Left ventricle myocardium superior (tissue), 1 donor: ENCODE measurements at regions not wholly inside any gene's neighbourhood (a gene's known extent, or its start where the extent isn't known, plus 50 kb on each side); places are given as distances from the start of the nearest gene placed in this dataset.
A peak's percentile ranks its signal among the peaks of the same experiment; 100 is the strongest.

ENCODE experiments used
- ATAC-seq: fragments of 200-7000 bp; cut with Tn5 transposase; one replicate; pipeline ENCODE4 v1.9.1; 2020; ENCODE audit warnings: mild to moderate bottlenecking, moderate library complexity
- DNase-seq: peaks from one replicate; pipeline ENCODE4 v3.0.0-alpha.2; 2020
- intact Hi-C: fragments of 100-400 bp; cut with micrococcal nuclease; formaldehyde crosslinking; loops from one replicate; pipeline ENCODE4 v1.11.0; 2022
- donor health status: DM: no; HTN: yes; CAD: no; lungs with severe emphysema.

- ATAC-seq: no peak
- DNase-seq: peak; percentile 7
- intact Hi-C loops: no loop called here
Measured at GRCh38 chr14:105861985-105862465, 335.6 kb downstream of the TMEM121 start.

GRCh38 chr14:105862581-105863239 lies 336.3 kb downstream of the TMEM121 start:
- DNase-seq: peak; percentile 8
- intact Hi-C loops: no loop called here
- no peak for ATAC-seq

GRCh38 chr14:105863296-105864108 lies 337.1 kb downstream of the TMEM121 start:
- intact Hi-C loops: no loop called here
- DNase-seq: peak; percentile 11
- no peak for ATAC-seq

- intact Hi-C loops: no loop called here
- ATAC-seq (no peak), DNase-seq (peak; percentile 7)
Measured at GRCh38 chr14:105864116-105864515, 337.7 kb downstream of the TMEM121 start.

- ATAC-seq: no peak
- DNase-seq: peak; percentile 28
Measured at GRCh38 chr14:105864651-105865265, 338.4 kb downstream of the TMEM121 start.

GRCh38 chr14:105865266-105865903 lies 339.0 kb downstream of the TMEM121 start:
- DNase-seq (peak; percentile 13), ATAC-seq (no peak)
- intact Hi-C loops: no loop called here

More at GRCh38 chr14:105864651-105865265, 338.4 kb downstream of the TMEM121 start:
- intact Hi-C loops: no loop called here

- DNase-seq (peak; percentile 25), ATAC-seq (no peak)
- intact Hi-C loops: no loop called here
Measured at GRCh38 chr14:105865904-105866840, 339.8 kb downstream of the TMEM121 start.

GRCh38 chr14:105866841-105867321 lies 340.5 kb downstream of the TMEM121 start:
- ATAC-seq: no peak
- DNase-seq: peak; percentile 8
- intact Hi-C loops: no loop called here

- intact Hi-C loops: no loop called here
- ATAC-seq (no peak), DNase-seq (peak; percentile 16)
Measured at GRCh38 chr14:105867961-105868599, 341.7 kb downstream of the TMEM121 start.

GRCh38 chr14:105871590-105871989 lies 345.2 kb downstream of the TMEM121 start:
- intact Hi-C loops: no loop called here
- ATAC-seq (no peak), DNase-seq (no peak)

GRCh38 chr14:105873870-105874512 lies 347.6 kb downstream of the TMEM121 start:
- DNase-seq: no peak
- intact Hi-C loops: no loop called here
- no peak for ATAC-seq

- intact Hi-C loops: no loop called here
- DNase-seq: peak; percentile 1
- no peak for ATAC-seq
Measured at GRCh38 chr14:105876158-105876557, 349.8 kb downstream of the TMEM121 start.

GRCh38 chr14:105876829-105877228 lies 350.4 kb downstream of the TMEM121 start:
- ATAC-seq (no peak), DNase-seq (peak; percentile 3)
- intact Hi-C loops: no loop called here

- ATAC-seq (no peak), DNase-seq (peak; percentile 10)
- intact Hi-C loops: no loop called here
Measured at GRCh38 chr14:105877645-105878044, 351.3 kb downstream of the TMEM121 start.

GRCh38 chr14:105878125-105878524 lies 351.7 kb downstream of the TMEM121 start:
- peak; percentile 15 for DNase-seq
- intact Hi-C loops: no loop called here
- ATAC-seq: no peak

GRCh38 chr14:105878554-105878953 lies 352.2 kb downstream of the TMEM121 start:
- DNase-seq: peak; percentile 7
- ATAC-seq: no peak
- intact Hi-C loops: no loop called here

- intact Hi-C loops: no loop called here
- ATAC-seq (no peak), DNase-seq (no peak)
Measured at GRCh38 chr14:105879503-105879866, 353.1 kb downstream of the TMEM121 start.
